ENCODE measurements at regions not wholly inside any gene's neighbourhood (a gene's known extent, or its start where the extent isn't known, plus 50 kb on each side); places are given as distances from the start of the nearest gene placed in this dataset.

DNA sequence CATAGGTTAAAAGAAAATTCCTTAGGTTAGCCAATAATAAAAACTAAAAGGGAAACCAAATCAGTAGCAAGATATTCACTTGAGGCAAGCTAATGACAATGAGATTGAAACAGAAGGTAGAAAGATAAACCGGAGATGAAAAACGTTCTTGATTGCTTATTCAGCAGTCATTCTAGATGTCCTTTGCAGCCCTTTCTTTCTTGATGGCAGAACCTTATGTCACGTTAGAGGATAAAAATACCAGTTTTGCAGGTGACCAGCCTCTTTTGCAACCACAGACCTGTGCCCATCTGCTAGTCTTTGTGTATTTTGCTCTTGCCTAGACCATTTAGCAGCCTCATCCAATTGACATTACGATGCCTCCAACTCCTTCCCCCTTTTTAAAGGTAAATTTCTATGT is 337.8 kb downstream of the DMAC1 start:
- Histone ChIP-seq H3K36me3 (no peaks in the 10 kb centered on the region), H3K27ac (no peak overlapping the region), H3K4me3 (no peak overlapping the region), H3K27me3 (no peaks in the 10 kb centered on the region), H3K4me1 (no peaks in the 10 kb centered on the region), H3K9me3 (no peaks in the 10 kb centered on the region)
- DNase-seq (ENCODE audit: low spot score): no peak
- TF ChIP-seq, protein P1, sequence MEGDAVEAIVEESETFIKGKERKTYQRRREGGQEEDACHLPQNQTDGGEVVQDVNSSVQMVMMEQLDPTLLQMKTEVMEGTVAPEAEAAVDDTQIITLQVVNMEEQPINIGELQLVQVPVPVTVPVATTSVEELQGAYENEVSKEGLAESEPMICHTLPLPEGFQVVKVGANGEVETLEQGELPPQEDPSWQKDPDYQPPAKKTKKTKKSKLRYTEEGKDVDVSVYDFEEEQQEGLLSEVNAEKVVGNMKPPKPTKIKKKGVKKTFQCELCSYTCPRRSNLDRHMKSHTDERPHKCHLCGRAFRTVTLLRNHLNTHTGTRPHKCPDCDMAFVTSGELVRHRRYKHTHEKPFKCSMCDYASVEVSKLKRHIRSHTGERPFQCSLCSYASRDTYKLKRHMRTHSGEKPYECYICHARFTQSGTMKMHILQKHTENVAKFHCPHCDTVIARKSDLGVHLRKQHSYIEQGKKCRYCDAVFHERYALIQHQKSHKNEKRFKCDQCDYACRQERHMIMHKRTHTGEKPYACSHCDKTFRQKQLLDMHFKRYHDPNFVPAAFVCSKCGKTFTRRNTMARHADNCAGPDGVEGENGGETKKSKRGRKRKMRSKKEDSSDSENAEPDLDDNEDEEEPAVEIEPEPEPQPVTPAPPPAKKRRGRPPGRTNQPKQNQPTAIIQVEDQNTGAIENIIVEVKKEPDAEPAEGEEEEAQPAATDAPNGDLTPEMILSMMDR (IDR thresholded peaks at IDR 0.05): no peak

DNA sequence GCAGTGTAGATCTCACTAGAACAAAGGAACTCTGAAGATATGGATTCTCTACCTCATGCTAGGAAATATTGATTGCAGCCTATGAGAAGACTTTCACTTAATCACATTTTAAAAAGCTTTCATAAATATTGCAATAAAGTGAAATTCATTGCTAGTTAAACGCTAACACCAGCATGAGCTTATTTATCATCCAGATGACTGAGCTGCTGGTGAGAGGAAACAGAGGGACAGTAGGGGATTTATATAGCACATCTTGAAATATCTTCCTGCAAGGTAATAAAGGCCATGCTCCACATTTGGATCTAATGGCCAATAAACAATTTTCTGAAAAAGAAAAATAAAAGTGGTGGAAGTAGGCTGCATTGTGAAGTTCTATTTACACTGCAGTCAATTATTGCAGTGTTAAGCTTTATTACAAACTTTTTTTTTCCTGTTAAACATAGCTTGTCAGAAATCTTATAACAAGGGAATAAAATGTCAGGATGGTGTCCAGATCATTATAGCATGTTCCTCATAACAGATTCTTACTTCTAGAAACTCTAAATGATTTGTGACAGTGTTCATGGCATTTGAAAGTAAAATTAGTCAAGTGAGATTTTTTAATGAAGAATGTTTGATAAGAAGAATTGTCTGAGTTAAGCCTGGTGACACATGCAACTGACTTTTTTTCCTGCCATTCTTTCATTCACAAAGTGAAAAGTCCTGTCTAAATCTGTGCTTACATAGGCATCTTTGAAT is 342.6 kb downstream of the DMAC1 start:
- Histone ChIP-seq H3K9me3 (no peaks in the 10 kb centered on the region), H3K4me1 (no peaks in the 10 kb centered on the region), H3K27me3 (no peaks in the 10 kb centered on the region), H3K27ac (no peak overlapping the region), H3K4me3 (no peak overlapping the region), H3K36me3 (no peaks in the 10 kb centered on the region)
- TF ChIP-seq, protein P1 (IDR thresholded peaks at IDR 0.05): no peak
- DNase-seq (ENCODE audit: low spot score): no peak

DNA sequence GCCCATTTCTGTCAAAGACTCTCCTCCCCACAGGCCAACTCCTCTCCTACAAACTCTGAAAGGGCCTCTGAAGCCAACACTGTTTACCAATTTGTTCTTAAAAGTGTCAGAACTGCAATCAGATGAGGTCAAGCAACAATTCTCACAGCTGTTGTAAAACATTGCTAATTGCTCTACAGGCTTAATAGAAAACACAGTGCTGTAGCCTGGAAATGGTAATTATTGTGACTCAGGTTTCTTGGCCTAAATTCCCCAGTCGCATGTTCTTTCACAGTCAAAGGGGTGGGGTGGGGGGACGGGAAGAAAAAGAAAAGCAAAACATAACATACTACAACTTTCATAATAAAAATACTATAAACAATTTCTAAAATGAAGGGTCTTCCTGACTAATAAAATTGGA is 343.2 kb downstream of the DMAC1 start:
- Histone ChIP-seq H3K36me3 (no peaks in the 10 kb centered on the region), H3K9me3 (no peaks in the 10 kb centered on the region), H3K4me3 (no peak overlapping the region), H3K4me1 (no peaks in the 10 kb centered on the region), H3K27ac (no peak overlapping the region), H3K27me3 (no peaks in the 10 kb centered on the region)
- TF ChIP-seq, protein P1 (IDR thresholded peaks at IDR 0.05): no peak
- no peak for DNase-seq (ENCODE audit: low spot score)

DNA sequence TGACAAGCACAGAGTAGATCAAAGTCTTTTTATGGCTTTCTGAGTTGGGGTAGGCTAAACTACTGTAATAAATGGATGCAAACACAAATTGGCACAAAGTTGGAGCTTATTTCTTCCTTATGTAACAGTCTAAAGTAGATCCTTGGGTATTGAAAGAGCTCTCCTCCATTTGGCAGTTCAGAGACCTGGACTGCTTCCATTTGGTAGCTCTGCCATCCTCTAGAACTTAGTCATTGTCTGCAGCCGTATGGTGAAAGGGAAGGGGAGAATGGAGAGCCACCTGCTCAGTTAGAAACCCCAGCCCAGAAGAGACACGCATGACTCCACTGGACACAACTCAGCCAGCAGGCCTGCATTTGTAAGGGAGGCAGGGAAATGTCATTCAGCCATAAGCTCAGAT is 345.0 kb downstream of the DMAC1 start:
- no peaks in the 10 kb centered on the region for H3K36me3 ChIP-seq
- no peak overlapping the region for H3K4me3 ChIP-seq
- H3K4me1 ChIP-seq: no peaks in the 10 kb centered on the region
- DNase-seq (ENCODE audit: low spot score): no peak
- no peak overlapping the region for H3K27ac ChIP-seq
- no peaks in the 10 kb centered on the region for H3K27me3 ChIP-seq
- TF ChIP-seq, protein P1 (IDR thresholded peaks at IDR 0.05): no peak
- no peaks in the 10 kb centered on the region for H3K9me3 ChIP-seq

DNA sequence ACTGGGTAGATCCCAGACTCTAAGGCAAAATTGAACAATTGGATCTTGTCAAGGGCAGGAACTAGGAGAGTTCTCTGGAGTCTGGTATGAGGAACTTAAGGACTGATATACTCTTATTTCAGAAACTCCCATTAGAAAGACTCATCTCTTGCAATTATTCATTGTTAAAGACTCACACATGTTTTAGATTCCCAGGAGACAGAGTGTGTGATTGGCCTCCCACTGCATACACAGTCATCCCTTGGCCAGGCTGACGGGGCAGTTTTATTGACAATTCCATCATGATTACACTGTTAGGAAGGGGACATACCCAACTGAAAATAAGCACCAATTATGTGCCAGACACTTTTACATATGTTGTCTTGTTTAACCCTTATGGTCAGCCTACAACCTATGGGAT is 347.2 kb downstream of the DMAC1 start:
- no peaks in the 10 kb centered on the region for H3K36me3 ChIP-seq
- no peak overlapping the region for H3K27ac ChIP-seq
- H3K4me3 ChIP-seq: no peak overlapping the region
- DNase-seq (ENCODE audit: low spot score): no peak
- no peaks in the 10 kb centered on the region for H3K27me3 ChIP-seq
- no peaks in the 10 kb centered on the region for H3K9me3 ChIP-seq
- TF ChIP-seq, protein P1 (IDR thresholded peaks at IDR 0.05): no peak
- H3K4me1 ChIP-seq: no peaks in the 10 kb centered on the region

DNA sequence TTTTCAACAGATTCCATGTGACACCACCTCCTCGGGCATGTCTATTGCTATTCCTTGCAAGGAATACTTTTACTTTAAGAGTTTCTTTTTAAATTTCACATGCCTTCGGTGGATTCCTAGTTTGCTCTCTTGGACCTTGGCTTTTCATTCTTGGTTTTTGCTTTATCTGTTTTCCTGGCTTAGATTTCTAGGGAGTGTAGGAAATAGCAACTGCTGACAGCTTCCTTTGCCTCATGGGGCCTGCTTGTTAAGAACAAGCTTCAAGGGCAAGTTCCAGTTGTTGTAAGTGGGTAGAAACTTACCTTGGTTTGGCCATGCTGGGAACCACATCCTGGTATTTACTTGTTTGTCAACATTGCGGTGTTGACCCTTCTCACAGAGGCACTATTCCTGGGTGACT is 348.5 kb downstream of the DMAC1 start:
- Histone ChIP-seq H3K27me3 (no peaks in the 10 kb centered on the region), H3K36me3 (no peaks in the 10 kb centered on the region), H3K9me3 (no peaks in the 10 kb centered on the region), H3K27ac (no peak overlapping the region), H3K4me1 (no peaks in the 10 kb centered on the region), H3K4me3 (no peak overlapping the region)
- TF ChIP-seq, protein P1 (IDR thresholded peaks at IDR 0.05): no peak
- DNase-seq (ENCODE audit: low spot score): no peak
